Large intestine (tissue), 3 donors: ENCODE measurements at regions not wholly inside any gene's neighbourhood (a gene's known extent, or its start where the extent isn't known, plus 50 kb on each side); places are given as distances from the start of the nearest gene placed in this dataset.
"Not testable (repeated sequence)": the region's sequence is repeated elsewhere in the genome, so short reads cannot be mapped to it uniquely, and the experiment has no call there.

Source experiments
- DNase-seq, 2 donors: peaks; one replicate each; pipeline versions ENCODE4 v3.0.0 to v3.0.0-alpha.2; 2013
- H3K27ac ChIP-seq: one replicate; pipeline ENCODE4 v1.5.1; 2013; ENCODE audit warnings: low read length
- H3K27me3 ChIP-seq: 2 replicates; pipeline ENCODE4 v1.6.1; 2013; ENCODE audit warnings: low read length; ENCODE audit not compliant: control insufficient read depth, insufficient read depth
- H3K36me3 ChIP-seq: 2 replicates; pipeline ENCODE4 v1.6.1; 2013; ENCODE audit warnings: low read length; ENCODE audit not compliant: control insufficient read depth, insufficient read depth
- H3K4me1 ChIP-seq: one replicate; pipeline ENCODE4 v1.6.1; 2013; ENCODE audit warnings: low read length; ENCODE audit not compliant: control insufficient read depth, insufficient read depth
- H3K4me3 ChIP-seq: one replicate; pipeline ENCODE4 v1.5.1; 2013; ENCODE audit warnings: low read length
- H3K9me3 ChIP-seq: one replicate; pipeline ENCODE4 v1.6.1; 2013; ENCODE audit warnings: mild to moderate bottlenecking, low read depth, low read length, moderate library complexity; ENCODE audit not compliant: control insufficient read depth
- WGBS: methylation state at CpG from one replicate; pipeline ENCODE4 v1.1.5; 2013; ENCODE audit warnings: low lambda C conversion rate; ENCODE audit not compliant: insufficient coverage; 5-methylcytosine and 5-hydroxymethylcytosine counted together

DNA sequence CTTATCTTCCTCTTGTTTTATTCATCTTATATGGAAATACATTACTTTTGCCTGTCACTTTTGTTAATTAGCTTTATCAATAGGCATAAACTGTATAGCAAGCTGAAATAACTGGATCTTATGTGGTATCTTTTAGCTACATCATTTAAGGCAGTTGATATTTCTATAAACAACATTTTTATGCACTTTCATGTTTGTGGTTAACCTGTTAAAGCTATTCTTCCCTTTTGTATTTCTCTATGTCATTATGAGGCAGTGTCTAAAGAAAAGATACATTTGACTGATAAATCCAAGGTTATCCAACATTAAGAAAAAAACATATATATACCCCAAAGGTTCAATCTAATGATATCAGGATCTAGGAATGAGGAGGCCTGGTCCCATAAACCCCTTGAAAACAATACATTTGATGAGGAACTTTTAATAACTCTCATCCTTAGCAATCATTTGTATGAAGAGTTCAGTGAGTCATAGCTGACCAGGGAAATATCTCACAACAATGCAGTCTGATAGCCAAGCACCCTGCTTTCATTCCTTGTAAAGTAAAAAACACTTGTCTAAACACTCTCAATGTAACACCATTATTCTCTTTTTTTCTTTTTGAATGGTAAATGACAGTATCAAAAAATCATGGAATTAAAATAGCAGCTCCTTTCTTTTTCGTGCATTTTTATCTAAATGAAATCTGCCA, 300.9 kb downstream of the NEBL start:
- no peaks in the 10 kb centered on the region for H3K36me3 ChIP-seq
- H3K27me3 ChIP-seq: no peaks in the 10 kb centered on the region
- no peak overlapping the region for H3K4me3 ChIP-seq
- no peak overlapping the region for H3K27ac ChIP-seq
- no peaks in the 10 kb centered on the region for H3K4me1 ChIP-seq
- no peak for DNase-seq
- H3K9me3 ChIP-seq: no peaks in the 10 kb centered on the region
- WGBS: no CpG with 5 or more reads among the region's 1 CpG

DNA sequence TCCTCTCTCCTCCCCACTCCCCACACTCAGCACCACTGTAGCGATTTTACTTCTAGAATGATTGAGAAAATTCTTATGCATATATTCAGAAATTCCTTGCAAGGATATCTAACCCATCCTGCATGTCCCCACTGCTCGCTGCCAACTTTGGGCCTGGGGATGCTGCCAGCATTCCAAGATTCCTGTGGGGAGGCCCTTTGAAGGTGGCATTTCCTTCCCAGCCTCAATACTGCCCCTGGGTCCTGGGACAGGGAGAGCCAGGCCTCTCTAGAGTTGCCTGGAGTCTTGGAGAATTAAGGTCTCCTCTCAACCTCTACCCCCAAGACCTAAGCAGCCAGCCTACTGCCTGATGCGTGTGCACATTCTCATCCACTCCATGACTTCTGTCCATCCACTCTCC, 303.5 kb downstream of the NEBL start:
- H3K4me1 ChIP-seq: no peaks in the 10 kb centered on the region
- DNase-seq: no peak
- no peaks in the 10 kb centered on the region for H3K27me3 ChIP-seq
- no peaks in the 10 kb centered on the region for H3K9me3 ChIP-seq
- no peaks in the 10 kb centered on the region for H3K36me3 ChIP-seq
- no peak overlapping the region for H3K4me3 ChIP-seq
- 86% methylated on average over 1 of the region's 3 CpGs for WGBS
- H3K27ac ChIP-seq: no peak overlapping the region

DNA sequence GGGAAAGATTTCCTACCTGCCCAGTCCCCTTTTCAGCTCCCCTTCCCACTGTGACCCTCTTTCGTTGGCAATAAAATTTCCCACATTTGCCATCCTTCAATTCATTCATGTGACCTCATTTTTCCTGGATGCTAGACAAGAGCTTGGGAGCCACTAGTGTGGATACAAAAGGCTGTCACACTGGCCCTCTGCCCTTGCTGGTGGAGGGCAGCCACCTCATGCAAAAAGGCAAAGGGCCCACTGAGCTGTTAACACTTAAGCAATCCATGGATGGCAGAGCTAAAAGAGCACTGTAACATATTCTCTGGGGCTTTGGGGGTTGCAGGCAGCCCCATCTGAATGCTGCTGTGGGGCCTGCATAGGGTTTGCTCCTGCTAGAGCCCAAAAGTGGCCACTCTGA, 315.1 kb downstream of the NEBL start:
- no CpG with 5 or more reads among the region's 1 CpG for WGBS
- H3K4me1 ChIP-seq: no peaks in the 10 kb centered on the region

DNA sequence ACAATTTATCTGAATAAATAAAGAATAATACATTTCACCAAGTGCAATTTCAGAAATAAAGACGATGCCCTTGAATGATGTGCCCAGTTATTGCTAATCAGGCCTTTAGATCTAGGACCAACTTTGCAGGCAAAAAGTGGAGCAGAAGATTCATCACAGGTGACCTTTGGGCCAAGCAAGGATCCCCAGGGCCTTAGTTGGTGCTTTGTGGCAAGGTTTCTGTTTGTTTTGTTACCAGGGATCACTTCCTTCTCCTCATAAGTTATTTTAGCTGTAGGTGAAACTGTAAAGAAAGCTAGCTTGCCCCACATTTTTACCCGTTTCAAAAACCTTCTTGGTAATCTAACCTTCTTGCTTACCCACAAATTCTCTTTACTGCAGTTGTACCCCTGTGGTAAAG, 323.2 kb downstream of the NEBL start:
- H3K4me1 ChIP-seq: no peaks in the 10 kb centered on the region
- no peak for DNase-seq
- no peaks in the 10 kb centered on the region for H3K36me3 ChIP-seq
- no peak overlapping the region for H3K4me3 ChIP-seq
- no peaks in the 10 kb centered on the region for H3K27me3 ChIP-seq
- WGBS: 71% methylated on average over 1 of the region's 2 CpGs
- no peaks in the 10 kb centered on the region for H3K9me3 ChIP-seq
- H3K27ac ChIP-seq: no peak overlapping the region

More for the DNA sequence above, 315.1 kb downstream of the NEBL start:
- Histone ChIP-seq H3K36me3 (no peaks in the 10 kb centered on the region), H3K27ac (no peak overlapping the region), H3K9me3 (no peaks in the 10 kb centered on the region), H3K27me3 (no peaks in the 10 kb centered on the region), H3K4me3 (no peak overlapping the region)
- DNase-seq: no peak

DNA sequence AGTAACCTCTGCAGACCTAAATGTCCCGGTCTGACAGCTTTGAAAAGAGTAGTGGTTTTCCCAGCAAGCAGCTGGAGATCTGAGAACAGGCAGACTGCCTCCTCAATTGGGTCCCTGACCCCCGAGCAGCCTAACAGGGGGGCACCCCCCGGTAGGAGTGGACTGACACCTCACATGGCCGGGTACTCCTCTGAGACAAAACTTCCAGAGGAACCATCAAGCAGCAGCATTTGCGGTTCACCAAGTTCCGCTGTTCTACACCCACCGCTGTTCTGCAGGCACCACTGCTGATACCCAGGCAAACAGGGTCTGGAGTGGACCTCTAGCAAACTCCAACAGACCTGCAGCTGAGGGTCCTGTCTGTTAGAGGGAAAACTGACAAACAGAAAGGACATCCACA, 341.1 kb downstream of the NEBL start:
- H3K9me3 ChIP-seq: not testable (repeated sequence)
- no CpG with 5 or more reads among the region's 7 CpGs for WGBS

DNA sequence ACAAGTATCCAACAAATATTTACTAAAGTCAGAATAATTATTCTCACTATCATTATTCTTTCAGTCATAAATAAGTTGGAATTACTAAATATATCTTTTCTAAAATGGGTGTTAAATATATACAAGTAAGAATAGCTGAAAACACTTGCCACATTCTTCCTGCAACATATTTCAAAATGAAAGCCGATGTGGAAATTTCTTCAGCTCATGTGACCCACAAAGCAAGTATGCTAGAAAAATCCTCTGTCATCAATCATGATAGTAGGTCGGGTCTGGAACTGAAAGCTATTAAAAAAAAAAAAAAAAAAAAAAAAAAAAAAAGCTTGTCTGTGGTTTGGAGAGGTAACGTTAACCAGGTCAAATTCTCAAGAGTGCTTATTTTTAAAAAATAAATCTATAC, 344.7 kb downstream of the NEBL start:
- Histone ChIP-seq H3K4me3 (no peak overlapping the region), H3K4me1 (no peaks in the 10 kb centered on the region), H3K9me3 (peaks cover 3% of the 10 kb centered on the region), H3K36me3 (no peaks in the 10 kb centered on the region), H3K27me3 (no peaks in the 10 kb centered on the region), H3K27ac (no peak overlapping the region)
- 100% methylated on average over 1 of the region's 3 CpGs for WGBS
- no peak for DNase-seq

More for the DNA sequence above, 341.1 kb downstream of the NEBL start:
- H3K27me3 ChIP-seq, DNase-seq, H3K36me3 ChIP-seq, H3K4me3 ChIP-seq, H3K27ac ChIP-seq, H3K4me1 ChIP-seq: not testable (repeated sequence)

DNA sequence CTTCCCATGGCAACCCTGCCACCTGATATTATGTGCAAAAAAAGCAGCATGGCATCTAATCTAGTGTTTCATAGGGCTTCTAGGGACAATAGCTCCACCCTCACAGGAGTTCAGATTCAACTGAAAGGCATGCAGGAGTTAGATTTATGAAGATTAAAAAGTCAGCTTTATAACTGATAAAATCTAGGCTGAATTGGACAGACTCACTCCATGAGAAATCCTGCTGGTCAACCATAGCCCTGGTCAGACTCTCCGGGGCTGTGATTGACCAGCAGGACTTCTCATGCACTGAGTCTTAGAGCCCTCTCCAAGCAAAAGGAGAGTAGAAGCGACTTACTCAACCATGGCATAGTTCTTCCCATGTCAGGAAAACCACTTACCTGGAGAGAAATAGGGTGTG, 345.4 kb downstream of the NEBL start:
- peaks cover 3% of the 10 kb centered on the region for H3K9me3 ChIP-seq
- no peaks in the 10 kb centered on the region for H3K4me1 ChIP-seq
- WGBS: no CpG with 5 or more reads among the region's 2 CpGs
- H3K27ac ChIP-seq: no peak overlapping the region
- H3K36me3 ChIP-seq: no peaks in the 10 kb centered on the region
- no peak for DNase-seq
- H3K27me3 ChIP-seq: no peaks in the 10 kb centered on the region
- H3K4me3 ChIP-seq: no peak overlapping the region

DNA sequence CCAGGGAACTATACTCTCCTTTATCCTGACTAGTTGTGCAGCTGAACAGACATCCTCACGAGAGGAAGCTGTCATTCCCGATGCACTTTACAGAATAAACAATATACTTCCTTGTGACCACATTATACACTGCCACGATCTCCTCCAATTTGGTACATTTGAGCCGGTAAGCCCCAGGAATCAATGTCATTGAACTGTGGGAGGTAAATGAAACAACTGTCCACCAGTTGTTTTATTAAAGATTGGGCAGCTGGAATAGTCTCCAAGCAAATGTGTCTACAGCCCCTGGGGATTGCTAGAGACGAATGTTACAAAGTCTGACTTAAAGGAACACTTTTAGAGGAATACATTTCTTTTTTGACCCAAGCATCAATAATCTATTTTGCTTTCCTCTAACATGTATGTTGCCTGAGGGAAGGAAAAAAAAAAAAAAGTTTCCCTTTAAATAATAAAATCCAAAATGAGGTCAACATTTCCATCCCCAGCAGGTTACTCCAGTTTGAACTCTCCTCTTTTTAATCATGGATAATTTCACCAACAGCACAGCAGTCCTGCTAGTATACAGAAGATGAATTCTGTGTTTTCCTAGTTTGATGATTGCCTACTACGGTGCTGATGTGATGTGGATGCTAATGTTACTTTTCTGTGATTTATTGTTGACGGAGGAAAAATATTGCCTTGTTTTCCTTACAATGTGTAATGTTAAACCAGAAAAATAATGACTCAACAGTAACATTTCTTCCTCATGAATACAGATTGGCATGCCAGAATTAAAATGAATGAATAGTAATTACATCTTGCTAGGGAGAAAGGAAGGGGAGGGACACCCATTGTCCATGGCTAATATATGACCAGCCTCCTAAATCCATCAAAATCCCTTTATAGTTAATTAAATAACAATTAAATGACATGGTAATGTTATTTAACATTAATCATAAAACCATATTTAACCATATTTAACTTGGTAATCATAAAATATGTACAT, 360.9 kb downstream of the NEBL start:
- H3K4me1 ChIP-seq: no peaks in the 10 kb centered on the region
- no peak overlapping the region for H3K27ac ChIP-seq
- no peaks in the 10 kb centered on the region for H3K9me3 ChIP-seq
- H3K4me3 ChIP-seq: no peak overlapping the region
- no peaks in the 10 kb centered on the region for H3K36me3 ChIP-seq
- DNase-seq: no peak
- WGBS: 100% methylated on average over 1 of the region's 7 CpGs
- H3K27me3 ChIP-seq: no peaks in the 10 kb centered on the region

DNA sequence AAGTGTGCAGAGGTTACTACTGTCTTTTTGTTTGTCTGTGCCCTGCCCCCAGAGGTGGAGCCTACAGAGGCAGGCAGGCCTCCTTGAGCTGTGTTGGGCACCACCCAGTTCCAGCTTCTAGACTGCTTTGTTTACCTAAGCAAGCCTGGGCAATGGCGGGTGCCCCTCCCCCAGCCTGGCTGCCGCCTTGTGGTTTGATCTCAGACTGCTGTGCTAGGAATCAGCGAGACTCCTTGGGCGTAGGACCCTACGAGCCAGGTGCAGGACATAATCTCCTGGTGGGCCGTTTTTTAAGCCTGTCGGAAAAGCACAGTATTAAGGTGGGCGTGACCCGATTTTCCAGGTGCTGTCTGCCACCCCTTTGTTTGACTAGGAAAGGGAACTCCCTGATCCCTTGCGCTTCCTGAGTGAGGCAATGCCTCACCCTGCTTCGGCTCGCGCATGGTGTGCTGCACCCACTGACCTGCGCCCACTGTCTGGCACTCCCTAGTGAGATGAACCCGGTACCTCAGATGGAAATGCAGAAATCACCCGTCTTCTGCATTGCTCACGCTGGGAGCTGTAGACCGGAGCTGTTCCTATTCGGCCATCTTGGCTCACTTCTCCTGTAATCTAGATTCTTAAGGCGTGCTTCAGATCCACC, 365.7 kb downstream of the NEBL start:
- not testable (repeated sequence) for H3K27ac ChIP-seq, H3K9me3 ChIP-seq, DNase-seq, H3K4me1 ChIP-seq, H3K4me3 ChIP-seq, H3K27me3 ChIP-seq, H3K36me3 ChIP-seq
- no CpG with 5 or more reads among the region's 20 CpGs for WGBS

DNA sequence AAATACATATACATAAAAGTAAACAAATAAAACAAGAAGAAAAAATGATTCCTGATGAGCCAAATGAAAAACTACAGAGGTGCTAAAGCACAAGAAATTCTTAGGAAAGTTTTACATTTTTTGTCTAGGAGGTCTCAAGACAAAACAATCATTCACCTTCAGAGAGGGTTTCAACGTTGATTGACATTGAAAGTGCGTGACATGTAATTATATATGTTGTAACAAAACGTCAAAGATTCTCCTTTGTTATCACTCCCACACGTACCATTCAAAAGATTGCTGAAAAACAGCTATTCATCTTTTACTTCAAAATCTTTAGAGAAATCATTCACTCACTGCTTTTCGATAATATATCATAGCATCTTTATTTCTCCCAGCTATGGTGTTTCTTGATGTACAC, 375.9 kb downstream of the NEBL start:
- 86% methylated on average over 5 of the region's 5 CpGs for WGBS
- H3K27ac ChIP-seq: no peak overlapping the region
- DNase-seq: no peak
- no peak overlapping the region for H3K4me3 ChIP-seq
- no peaks in the 10 kb centered on the region for H3K36me3 ChIP-seq
- H3K9me3 ChIP-seq: no peaks in the 10 kb centered on the region
- H3K27me3 ChIP-seq: no peaks in the 10 kb centered on the region
- no peaks in the 10 kb centered on the region for H3K4me1 ChIP-seq
